ENCODE measurements at regions not wholly inside any gene's neighbourhood (a gene's known extent, or its start where the extent isn't known, plus 50 kb on each side); places are given as distances from the start of the nearest gene placed in this dataset.

GRCh38 chr4:41381384-41381783, 124.7 kb downstream of the UCHL1 start (continued):
- TF ChIP-seq CREB1 (CRISPR knock-in tag; IDR thresholded peaks at IDR 0.05; ENCODE audit: low read depth) (no peak), REST (IDR thresholded peaks at IDR 0.05; ENCODE audit: unreplicated experiment) (no peak), STAT1 (IDR thresholded peaks at IDR 0.05; ENCODE audit: unreplicated experiment) (no peak), POLR2AphosphoS5 (IDR thresholded peaks at IDR 0.05; ENCODE audit: low read depth) (no peak), ZNF114 (CRISPR knock-in tag; IDR thresholded peaks at IDR 0.05) (no peak)

DNA sequence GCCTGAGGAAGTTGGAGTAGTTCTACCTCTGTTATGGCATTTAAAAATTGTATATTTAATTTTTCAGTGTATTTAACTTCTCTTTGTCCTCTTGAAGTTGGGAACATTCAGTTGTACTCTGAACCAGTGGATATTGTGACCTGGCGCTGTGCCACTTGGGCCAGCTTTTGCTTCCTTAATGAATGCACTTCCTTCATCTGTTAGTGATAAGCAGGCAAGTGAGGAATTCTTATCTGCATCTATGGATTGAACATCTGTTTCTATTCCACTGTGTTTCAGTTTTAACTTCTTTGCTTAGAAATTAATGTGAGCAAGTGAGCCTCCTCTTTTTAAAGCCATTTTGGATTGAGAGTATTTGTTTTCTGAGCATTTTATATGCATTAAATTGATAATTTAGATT, 128.3 kb downstream of the UCHL1 start:
- H3K4me3 ChIP-seq = no peak overlapping the region
- no peak overlapping the region for H3K4me2 ChIP-seq
- DNase-seq (ENCODE audit: low spot score) = no peak
- H3K27ac ChIP-seq (ENCODE audit: low read depth) = no peak overlapping the region
- H2AFZ ChIP-seq = no peak overlapping the region
- H3K79me2 ChIP-seq (replicated peaks; ENCODE audit: insufficient read depth) = no peaks in the 10 kb centered on the region
- no peaks in the 10 kb centered on the region for H3K9me3 Mint-ChIP-seq
- no peaks in the 10 kb centered on the region for H3F3A ChIP-seq (replicated peaks; ENCODE audit: low read depth)
- H3K27ac Mint-ChIP-seq = no peak overlapping the region
- peaks cover 4% of the 10 kb centered on the region; the same call in 1 of the 3 replicates for H3K4me1 Mint-ChIP-seq
- H3K36me3 Mint-ChIP-seq (ENCODE audit: low read depth) = no peaks in the 10 kb centered on the region
- TF ChIP-seq, protein P1, sequence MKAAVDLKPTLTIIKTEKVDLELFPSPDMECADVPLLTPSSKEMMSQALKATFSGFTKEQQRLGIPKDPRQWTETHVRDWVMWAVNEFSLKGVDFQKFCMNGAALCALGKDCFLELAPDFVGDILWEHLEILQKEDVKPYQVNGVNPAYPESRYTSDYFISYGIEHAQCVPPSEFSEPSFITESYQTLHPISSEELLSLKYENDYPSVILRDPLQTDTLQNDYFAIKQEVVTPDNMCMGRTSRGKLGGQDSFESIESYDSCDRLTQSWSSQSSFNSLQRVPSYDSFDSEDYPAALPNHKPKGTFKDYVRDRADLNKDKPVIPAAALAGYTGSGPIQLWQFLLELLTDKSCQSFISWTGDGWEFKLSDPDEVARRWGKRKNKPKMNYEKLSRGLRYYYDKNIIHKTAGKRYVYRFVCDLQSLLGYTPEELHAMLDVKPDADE (IDR thresholded peaks at IDR 0.05) = no peak
- no peaks in the 10 kb centered on the region for H3K36me3 ChIP-seq (ENCODE audit: insufficient read depth)
- peaks cover 1% of the 10 kb centered on the region for H3K27me3 Mint-ChIP-seq (ENCODE audit: insufficient read depth, low read depth, poor library complexity)
- H4K20me1 ChIP-seq (replicated peaks; ENCODE audit: insufficient read depth) = no peaks in the 10 kb centered on the region
- H3K4me3 Mint-ChIP-seq = no peak overlapping the region
- H3K9me2 ChIP-seq (ENCODE audit: insufficient read depth) = peaks cover 11% of the 10 kb centered on the region; the same call in 1 of the 2 replicates
- no peaks in the 10 kb centered on the region for H3K27me3 ChIP-seq (ENCODE audit: insufficient read depth)
- H3K4me1 ChIP-seq (ENCODE audit: insufficient read depth) = no peaks in the 10 kb centered on the region
- no peak for ATAC-seq

DNA sequence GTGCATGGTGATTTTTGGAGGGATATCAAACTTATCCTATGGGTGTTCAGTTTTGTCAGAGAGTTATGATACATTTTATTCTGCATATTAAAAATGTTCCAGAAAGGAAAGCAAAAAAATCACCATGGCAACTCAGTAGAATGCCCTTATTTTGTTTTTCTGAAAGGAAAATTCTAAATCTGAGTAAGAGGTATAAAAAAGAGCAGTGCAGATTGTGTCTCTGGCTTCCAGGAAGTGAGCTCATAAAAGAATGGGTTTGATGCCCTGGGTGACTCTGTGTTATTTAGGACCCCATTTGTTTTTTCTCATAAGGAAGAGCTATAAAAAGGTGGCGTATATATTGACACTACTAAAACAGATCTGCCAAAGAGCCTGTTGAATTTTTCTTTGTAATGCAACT, 128.8 kb downstream of the UCHL1 start:
- Mint-ChIP-seq H3K27ac (no peak overlapping the region), H3K9me3 (no peaks in the 10 kb centered on the region), H3K27me3 (ENCODE audit: insufficient read depth, low read depth, poor library complexity) (peaks cover 1% of the 10 kb centered on the region), H3K36me3 (ENCODE audit: low read depth) (no peaks in the 10 kb centered on the region), H3K4me1 (peaks cover 4% of the 10 kb centered on the region; the same call in 1 of the 3 replicates), H3K4me3 (no peak overlapping the region)
- H3K27ac ChIP-seq (ENCODE audit: low read depth) = no peak overlapping the region
- no peaks in the 10 kb centered on the region for H3K4me1 ChIP-seq (ENCODE audit: insufficient read depth)
- H3K9me2 ChIP-seq (ENCODE audit: insufficient read depth) = peaks cover 11% of the 10 kb centered on the region; the same call in 1 of the 2 replicates
- H4K20me1 ChIP-seq (replicated peaks; ENCODE audit: insufficient read depth) = no peaks in the 10 kb centered on the region
- H3K79me2 ChIP-seq (replicated peaks; ENCODE audit: insufficient read depth) = no peaks in the 10 kb centered on the region
- DNase-seq (ENCODE audit: low spot score) (no peak), ATAC-seq (no peak)
- no peaks in the 10 kb centered on the region for H3K27me3 ChIP-seq (ENCODE audit: insufficient read depth)
- H3F3A ChIP-seq (replicated peaks; ENCODE audit: low read depth) = no peaks in the 10 kb centered on the region
- no peak overlapping the region for H3K4me2 ChIP-seq
- H2AFZ ChIP-seq = no peak overlapping the region
- H3K36me3 ChIP-seq (ENCODE audit: insufficient read depth) = no peaks in the 10 kb centered on the region
- no peak overlapping the region for H3K4me3 ChIP-seq
- no peak for TF ChIP-seq CREB1 (CRISPR knock-in tag; IDR thresholded peaks at IDR 0.05; ENCODE audit: low read depth)
- TF ChIP-seq EZH2 (IDR thresholded peaks at IDR 0.05; ENCODE audit: low read depth, unreplicated experiment) = no peak
- no peak for TF ChIP-seq ZNF462 (CRISPR knock-in tag; IDR thresholded peaks at IDR 0.05)
- no peak for TF ChIP-seq STAT1 (IDR thresholded peaks at IDR 0.05; ENCODE audit: unreplicated experiment)
